HEK293 (cell line): ENCODE measurements at regions not wholly inside any gene's neighbourhood (a gene's known extent, or its start where the extent isn't known, plus 50 kb on each side); places are given as distances from the start of the nearest gene placed in this dataset.

Experiments
- CTCF ChIA-PET: fragments of 350-600 bp; formaldehyde crosslinking; extraction: SDS; loops from one replicate; lab custom pipeline; 2021; ENCODE audit warnings: antibody characterized with exemption; lab: Yijun Ruan, JAX
- POLR2A ChIA-PET: fragments of 300-600 bp; formaldehyde crosslinking; extraction: SDS; loops from one replicate; lab custom pipeline; 2020; ENCODE audit warnings: antibody characterized with exemption, inconsistent platforms; lab: Yijun Ruan, JAX
- H3K27ac ChIP-seq: fragments of 200-500 bp; sonication (Bioruptor generic); 2 replicates; pipeline ENCODE4 v1.5.1; 2014; ENCODE audit warnings: low read depth, low read length, control low read depth, inconsistent platforms; ENCODE audit errors: extremely low read depth
- H3K36me3 ChIP-seq, 2 experiments: fragments of 200-500 bp in 1 of 2; sonication (Bioruptor generic) in 1 of 2; 1 replicate in 1 of 2; 2 replicates in 1 of 2; pipeline ENCODE4 v1.5.1; 2014 to 2017; ENCODE audit warnings: inconsistent platforms in 2 of 2, low read length in 2 of 2; ENCODE audit not compliant: control insufficient read depth in 2 of 2, insufficient read depth in 1 of 2
- H3K4me1 ChIP-seq: fragments of 200-500 bp; sonication (Bioruptor generic); 2 replicates; pipeline ENCODE4 v1.5.1; 2014; ENCODE audit warnings: mild to moderate bottlenecking, low read length, inconsistent platforms; ENCODE audit not compliant: control insufficient read depth, insufficient read depth
- H3K4me3 ChIP-seq: 2 replicates; pipeline ENCODE4 v1.5.1; 2011; ENCODE audit warnings: low read depth, mild to moderate bottlenecking, control low read depth, low read length, moderate library complexity
- H3K9me3 ChIP-seq: fragments of 200-500 bp; sonication (Bioruptor generic); 2 replicates; pipeline ENCODE4 v1.5.1; 2014; ENCODE audit warnings: low read depth, low read length, inconsistent platforms; ENCODE audit not compliant: control insufficient read depth, insufficient read depth
- ATF2 ChIP-seq: fragments of 450-650 bp; formaldehyde crosslinking; IDR thresholded peaks from 2 replicates; pipeline ENCODE4 v1.5.1; 2016; ENCODE audit warnings: missing biosample characterization, missing genetic modification characterization, low read depth
- BCL11B ChIP-seq: fragments of 450-650 bp; formaldehyde crosslinking; IDR thresholded peaks from 2 replicates; pipeline ENCODE4 v1.5.1; 2016; ENCODE audit warnings: low read depth, missing biosample characterization, missing genetic modification characterization
- ELK4 ChIP-seq: IDR thresholded peaks from 2 replicates; pipeline ENCODE4 v1.6.1; 2011; ENCODE audit warnings: mild to moderate bottlenecking, low read depth, low read length, borderline replicate concordance
- GLI4 ChIP-seq: fragments of 450-650 bp; formaldehyde crosslinking; IDR thresholded peaks from 2 replicates; pipeline ENCODE4 v1.5.1; 2016; ENCODE audit warnings: missing biosample characterization, missing genetic modification characterization
- INSM2 ChIP-seq: fragments of 450-650 bp; formaldehyde crosslinking; IDR thresholded peaks from 2 replicates; pipeline ENCODE4 v1.5.1; 2016; ENCODE audit warnings: missing biosample characterization, missing genetic modification characterization
- KLF10 ChIP-seq: fragments of 450-650 bp; IDR thresholded peaks from 2 replicates; pipeline ENCODE4 v1.5.1; 2018; ENCODE audit warnings: missing biosample characterization, mild to moderate bottlenecking, missing genetic modification characterization
- KLF7 ChIP-seq: fragments of 450-650 bp; formaldehyde crosslinking; IDR thresholded peaks from 2 replicates; pipeline ENCODE4 v1.5.1; 2016; ENCODE audit warnings: missing biosample characterization, missing genetic modification characterization, borderline replicate concordance
- SP3 ChIP-seq: fragments of 450-650 bp; formaldehyde crosslinking; IDR thresholded peaks from 2 replicates; pipeline ENCODE4 v1.5.1; 2016; ENCODE audit warnings: missing biosample characterization, missing genetic modification characterization
- TCF7L2 ChIP-seq: IDR thresholded peaks from 2 replicates; pipeline ENCODE4 v1.6.1; 2011; ENCODE audit warnings: low read depth, mild to moderate bottlenecking, inconsistent platforms, low read length, moderate library complexity, borderline replicate concordance
- YY2 ChIP-seq: fragments of 450-650 bp; formaldehyde crosslinking; IDR thresholded peaks from 2 replicates; pipeline ENCODE4 v1.5.1; 2016; ENCODE audit warnings: missing biosample characterization, missing genetic modification characterization
- ZBTB11 ChIP-seq: fragments of 450-650 bp; formaldehyde crosslinking; conservative IDR thresholded peaks from 2 replicates; pipeline ENCODE4 v1.5.1; 2016; ENCODE audit warnings: low read depth, missing biosample characterization, missing genetic modification characterization
- ZNF112 ChIP-seq: fragments of 450-650 bp; formaldehyde crosslinking; IDR thresholded peaks from 2 replicates; pipeline ENCODE4 v1.5.0; 2017; ENCODE audit warnings: missing biosample characterization, missing genetic modification characterization
- ZNF155 ChIP-seq: fragments of 450-650 bp; formaldehyde crosslinking; IDR thresholded peaks from 2 replicates; pipeline ENCODE4 v1.5.1; 2016; ENCODE audit warnings: missing biosample characterization, missing genetic modification characterization
- ZNF184 ChIP-seq: fragments of 450-650 bp; IDR thresholded peaks from 2 replicates; pipeline ENCODE4 v1.5.1; 2018; ENCODE audit warnings: missing biosample characterization, mild to moderate bottlenecking, missing genetic modification characterization
- ZNF19 ChIP-seq: fragments of 450-650 bp; formaldehyde crosslinking; IDR thresholded peaks from 2 replicates; pipeline ENCODE4; 2016; ENCODE audit warnings: missing biosample characterization, missing genetic modification characterization, low read depth
- ZNF239 ChIP-seq: fragments of 450-650 bp; formaldehyde crosslinking; IDR thresholded peaks from 2 replicates; pipeline ENCODE4 v1.5.1; 2016; ENCODE audit warnings: missing biosample characterization, missing genetic modification characterization
- ZNF311 ChIP-seq: fragments of 450-650 bp; formaldehyde crosslinking; IDR thresholded peaks from 2 replicates; pipeline ENCODE4 v1.5.1; 2017; ENCODE audit warnings: missing biosample characterization, missing genetic modification characterization, borderline replicate concordance
- ZNF324 ChIP-seq: fragments of 450-650 bp; formaldehyde crosslinking; IDR thresholded peaks from 2 replicates; pipeline ENCODE4 v1.5.1; 2016; ENCODE audit warnings: missing biosample characterization, missing genetic modification characterization
- ZNF37A ChIP-seq: fragments of 450-650 bp; IDR thresholded peaks from 2 replicates; pipeline ENCODE4 v1.5.1; 2018; ENCODE audit warnings: missing biosample characterization, missing genetic modification characterization
- ZNF404 ChIP-seq: fragments of 450-650 bp; formaldehyde crosslinking; IDR thresholded peaks from 2 replicates; pipeline ENCODE4 v1.5.1; 2017; ENCODE audit warnings: missing biosample characterization, missing genetic modification characterization
- ZNF416 ChIP-seq: fragments of 450-650 bp; formaldehyde crosslinking; IDR thresholded peaks from 2 replicates; pipeline ENCODE4 v1.5.1; 2016; ENCODE audit warnings: missing biosample characterization, missing genetic modification characterization
- ZNF423 ChIP-seq: fragments of 450-650 bp; formaldehyde crosslinking; IDR thresholded peaks from 2 replicates; pipeline ENCODE4 v1.5.1; 2016; ENCODE audit warnings: missing biosample characterization, missing genetic modification characterization
- ZNF548 ChIP-seq: fragments of 450-650 bp; formaldehyde crosslinking; IDR thresholded peaks from 2 replicates; pipeline ENCODE4 v1.5.1; 2016; ENCODE audit warnings: missing biosample characterization, missing genetic modification characterization
- ZNF704 ChIP-seq: fragments of 450-650 bp; formaldehyde crosslinking; IDR thresholded peaks from 2 replicates; pipeline ENCODE4 v1.5.1; 2016; ENCODE audit warnings: missing biosample characterization, missing genetic modification characterization

- no peak overlapping the region for H3K4me3 ChIP-seq
- no peak overlapping the region for H3K27ac ChIP-seq
- no peaks in the 10 kb centered on the region for H3K9me3 ChIP-seq
- POLR2A ChIA-PET = no interaction called here
- CTCF ChIA-PET = no interaction called here
- H3K36me3 ChIP-seq = no peaks in the 10 kb centered on the region
- TF ChIP-seq ZNF311 (no peak), TCF7L2 (no peak), ZNF37A (tag by site-specific recombination) (no peak), SP3 (no peak), ZNF112 (no peak), ZNF324 (tag by site-specific recombination) (no peak), ELK4 (no peak), ZNF19 (tag by site-specific recombination) (no peak), KLF7 (no peak), ZNF548 (tag by site-specific recombination) (no peak), INSM2 (tag by site-specific recombination) (no peak), BCL11B (tag by site-specific recombination) (no peak), ZNF184 (tag by site-specific recombination) (no peak), ZNF404 (tag by site-specific recombination) (no peak), ZNF416 (tag by site-specific recombination) (no peak), ATF2 (no peak), ZNF239 (tag by site-specific recombination) (no peak), ZNF704 (tag by site-specific recombination) (no peak), ZNF423 (tag by site-specific recombination) (no peak), KLF10 (tag by site-specific recombination) (no peak)
- no peaks in the 10 kb centered on the region for H3K4me1 ChIP-seq
These were observed 388.6 kb upstream of the BTBD3 start for GRCh38 chr20:11529047-11529446.

- Histone ChIP-seq H3K9me3 (no peaks in the 10 kb centered on the region), H3K4me1 (no peaks in the 10 kb centered on the region), H3K36me3 (no peaks in the 10 kb centered on the region), H3K4me3 (no peak overlapping the region), H3K27ac (no peak overlapping the region)
- ChIA-PET POLR2A (no interaction called here), CTCF (no interaction called here)
- no peak for TF ChIP-seq YY2 (tag by site-specific recombination)
- no peak for TF ChIP-seq ZNF155 (tag by site-specific recombination)
- no peak for TF ChIP-seq GLI4 (tag by site-specific recombination)
- TF ChIP-seq ZBTB11 (tag by site-specific recombination) = no peak
These were observed 380.7 kb upstream of the BTBD3 start for GRCh38 chr20:11537032-11537431.
